HK-2 (cell line): ENCODE measurements at regions not wholly inside any gene's neighbourhood (a gene's known extent, or its start where the extent isn't known, plus 50 kb on each side); places are given as distances from the start of the nearest gene placed in this dataset.
"Not testable (repeated sequence)": the region's sequence is repeated elsewhere in the genome, so short reads cannot be mapped to it uniquely, and the experiment has no call there.

Source experiments
- DNase-seq: peaks from one replicate; pipeline ENCODE4 v3.0.0-alpha.2; 2018; ENCODE audit not compliant: unreplicated experiment

DNA sequence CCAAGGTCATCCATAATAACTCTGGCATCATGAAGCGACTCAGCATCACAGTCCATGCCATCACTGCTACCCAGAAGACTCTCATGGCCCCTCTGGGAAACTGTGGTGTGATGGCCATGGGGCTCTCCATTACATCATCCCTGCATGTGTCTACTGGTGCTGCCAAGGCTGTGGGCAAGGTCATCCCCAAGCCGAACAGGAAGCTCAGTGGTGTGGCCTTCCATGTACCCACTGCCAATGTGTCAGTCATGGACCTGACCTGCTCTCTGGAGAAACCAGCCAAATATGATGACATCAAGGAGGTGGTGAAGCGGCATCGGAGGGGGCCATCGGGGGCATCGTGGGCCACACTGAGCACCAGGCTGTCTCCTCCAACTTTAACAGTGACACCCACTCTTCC, 65.1 kb upstream of the ARHGAP29 start:
- no peak for DNase-seq

DNA sequence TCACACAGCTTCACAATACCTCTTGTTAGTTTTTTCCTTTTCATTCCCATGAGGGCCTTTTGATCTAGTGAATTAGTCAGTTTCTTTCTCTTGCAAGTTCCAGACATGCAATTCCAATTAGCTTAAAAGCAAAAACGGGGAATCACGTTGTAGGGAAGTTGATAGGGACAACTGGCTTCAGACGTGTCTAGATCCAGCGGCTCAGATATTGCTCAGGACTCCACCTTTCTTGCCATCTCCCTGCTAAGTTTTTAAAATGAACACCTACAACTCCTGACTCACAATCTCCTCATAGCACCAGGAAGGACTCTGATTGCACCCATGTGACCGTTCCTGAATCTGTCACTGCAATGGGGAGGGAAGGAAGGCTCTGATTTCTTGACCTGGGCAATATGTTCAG, 63.8 kb upstream of the ARHGAP29 start:
- DNase-seq, result no peak

DNA sequence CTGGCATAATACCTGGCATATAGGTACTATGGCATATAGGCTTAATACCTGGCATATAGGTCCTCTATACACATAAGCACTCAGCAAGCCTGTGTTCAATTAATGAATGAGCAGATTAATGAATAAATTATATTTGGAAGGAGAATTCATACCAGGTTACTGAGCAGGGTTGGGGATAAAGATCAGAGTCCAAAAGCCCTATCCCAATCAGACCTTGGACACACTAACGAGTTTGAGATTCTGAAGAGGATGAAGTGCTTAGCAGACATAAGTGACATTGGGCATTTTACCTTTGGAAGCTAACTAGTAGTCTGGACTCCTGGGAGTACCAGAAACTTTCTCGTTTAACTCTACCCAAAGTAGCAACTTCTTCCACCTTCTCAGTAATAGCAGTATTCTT, 63.3 kb upstream of the ARHGAP29 start:
- DNase-seq, result no peak

DNA sequence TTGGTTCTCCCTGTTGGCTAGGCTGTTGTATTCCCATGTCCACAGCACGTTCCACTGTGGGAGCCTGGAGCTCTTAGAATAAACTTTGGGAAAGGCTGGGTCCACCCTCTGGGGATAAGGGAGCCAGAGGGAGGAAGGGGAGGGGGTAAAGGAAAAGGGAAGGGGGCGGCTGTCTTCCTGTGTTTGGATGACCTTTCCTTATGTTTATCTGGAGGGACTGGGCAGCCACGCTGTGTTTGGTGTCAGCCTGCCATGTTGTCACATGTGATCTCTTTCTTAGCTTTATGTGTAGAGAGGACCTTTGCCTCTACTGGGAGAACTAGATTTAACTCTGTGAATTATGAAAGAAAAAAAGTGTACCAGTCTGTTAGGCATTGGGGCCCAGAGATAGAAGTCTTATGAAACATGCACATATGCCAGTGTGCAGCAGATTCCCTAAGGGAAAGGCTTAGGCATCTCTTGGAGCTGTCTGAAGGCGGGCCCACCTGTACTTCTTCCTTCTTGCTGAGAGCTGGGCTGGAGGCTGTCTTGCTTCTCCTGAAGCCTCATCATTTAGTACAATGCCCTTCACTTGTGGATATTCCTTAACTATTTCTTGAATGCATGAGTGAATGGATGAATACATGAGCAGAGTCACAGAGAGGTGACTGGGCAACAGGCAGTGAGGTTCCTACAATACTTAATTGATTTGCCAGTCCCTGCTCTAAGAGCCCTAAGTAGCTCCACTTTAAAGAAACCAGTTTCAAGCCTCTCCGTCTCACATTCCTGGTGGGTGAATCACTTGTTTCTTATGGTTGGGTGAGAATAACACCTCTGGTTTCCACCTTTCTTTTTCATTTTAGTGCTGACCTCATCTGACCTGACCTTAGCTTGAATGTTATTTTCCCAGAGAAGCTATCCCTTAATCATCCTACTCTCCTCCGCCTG, 62.5 kb upstream of the ARHGAP29 start:
- DNase-seq, result peak; percentile 63

DNA sequence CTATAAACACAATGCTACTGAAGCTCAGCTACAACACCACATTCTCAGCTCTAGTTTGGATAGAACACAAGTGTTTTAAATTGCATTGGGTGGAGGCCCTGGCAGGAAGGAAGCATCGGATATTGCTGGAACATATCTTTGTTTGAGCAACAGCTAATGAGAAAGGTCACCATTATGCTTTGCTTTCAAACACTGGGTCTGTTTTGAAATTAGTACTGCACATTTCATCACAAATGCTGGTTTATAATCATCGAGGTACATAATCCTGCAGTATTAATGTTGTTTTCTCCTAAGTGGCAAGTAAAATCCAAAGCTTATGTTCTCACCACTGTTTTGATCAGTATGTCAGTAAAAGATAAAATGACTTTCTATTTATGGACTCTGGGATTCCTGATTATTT, 61.5 kb upstream of the ARHGAP29 start:
- DNase-seq, result no peak

DNA sequence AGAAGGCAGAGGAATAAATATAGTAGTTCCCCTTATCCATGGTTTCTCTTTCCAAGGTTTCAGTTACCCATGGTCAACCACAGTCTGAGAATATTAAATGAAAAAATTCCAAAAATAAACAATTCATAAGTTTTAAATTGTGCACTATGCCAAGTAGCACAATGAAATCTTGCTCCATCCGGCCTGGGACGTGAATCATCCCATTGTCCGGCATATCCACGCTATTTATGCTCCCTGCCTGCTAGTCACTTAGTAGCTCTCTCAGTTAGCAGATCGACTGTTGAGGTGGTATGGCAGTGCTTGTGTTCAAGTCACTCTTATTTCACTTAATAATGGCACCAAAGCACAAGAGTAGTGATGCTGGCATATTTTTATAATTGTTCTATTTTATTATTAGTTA, 58.6 kb upstream of the ARHGAP29 start:
- DNase-seq, result no peak

DNA sequence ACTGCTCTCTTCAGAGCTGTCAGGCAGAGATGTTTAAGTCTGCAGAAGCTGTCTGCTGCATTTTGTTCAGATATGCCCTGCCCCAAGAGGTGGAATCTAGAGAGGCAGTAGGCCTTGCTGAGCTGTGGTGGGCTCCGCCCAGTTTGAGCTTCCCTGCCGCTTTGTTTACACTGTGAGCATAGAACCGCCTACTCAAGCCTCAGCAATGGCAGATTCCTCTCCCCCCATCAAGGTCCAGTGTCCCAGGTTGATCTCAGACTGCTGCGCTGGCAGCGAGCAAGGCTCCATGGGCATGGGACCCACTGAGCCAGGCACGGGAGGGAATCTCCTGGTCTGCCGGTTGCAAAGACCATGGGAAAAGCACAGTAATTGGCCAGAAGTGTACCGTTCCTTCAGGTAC, 55.6 kb upstream of the ARHGAP29 start:
- DNase-seq, result not testable (repeated sequence)

DNA sequence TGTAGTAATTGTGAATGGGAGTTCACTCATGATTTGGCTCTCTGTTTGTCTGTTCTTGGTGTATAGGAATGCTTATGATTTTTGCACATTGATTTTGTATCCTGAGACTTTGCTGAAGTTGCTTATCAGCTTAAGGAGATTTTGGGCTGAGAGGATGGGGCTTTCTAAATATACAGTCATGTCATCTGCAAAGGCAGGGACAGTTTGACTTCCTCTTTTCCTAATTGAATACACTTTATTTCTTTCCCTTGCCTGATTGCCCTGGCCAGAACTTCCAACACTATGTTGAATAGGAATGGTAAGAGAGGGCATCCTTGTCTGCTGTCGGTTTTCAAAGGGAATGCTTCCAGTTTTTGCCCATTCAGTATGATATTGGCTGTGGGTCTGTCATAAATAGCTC, 51.9 kb upstream of the ARHGAP29 start:
- not testable (repeated sequence) for DNase-seq
